ENCODE measurements at regions not wholly inside any gene's neighbourhood (a gene's known extent, or its start where the extent isn't known, plus 50 kb on each side); places are given as distances from the start of the nearest gene placed in this dataset.

DNA sequence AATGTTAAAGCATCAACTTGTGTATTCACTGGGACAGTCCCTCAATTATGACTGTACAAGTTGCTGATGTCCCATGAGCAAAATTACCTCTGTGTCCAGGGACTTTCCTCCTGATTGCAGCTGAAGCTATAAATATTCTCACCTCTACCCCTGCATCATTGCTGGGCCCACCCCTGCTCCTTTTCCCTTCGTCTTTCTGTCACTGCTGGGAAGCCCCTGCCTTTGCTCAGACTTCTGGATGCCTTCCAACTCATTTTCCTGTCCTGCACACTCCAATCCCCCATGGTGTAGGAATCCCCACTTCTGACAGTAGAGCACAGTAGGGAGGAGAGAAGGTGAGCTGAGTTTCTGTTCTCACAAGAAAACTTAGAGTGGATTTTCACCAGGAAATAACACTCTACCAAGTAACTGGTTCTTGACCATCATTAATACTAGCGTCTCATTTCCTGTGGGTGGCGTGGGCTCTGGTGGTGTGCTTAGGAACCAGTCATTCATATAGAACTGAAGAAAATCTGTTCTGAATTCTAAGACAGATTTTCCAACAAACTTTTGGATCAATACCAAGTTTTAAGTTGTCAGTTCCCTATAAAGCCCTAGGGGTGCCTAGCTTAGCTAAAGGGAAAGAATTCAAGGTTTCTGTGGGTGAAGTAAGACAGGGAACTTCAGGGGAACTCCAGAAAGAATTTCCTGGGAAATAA, 136.2 kb upstream of the MED14 start:
- 8% methylated on average over 3 of the region's 3 CpGs for WGBS (ENCODE audit: low lambda C conversion rate)

GRCh38 chrX:40872351-40872750, 137.0 kb upstream of the MED14 start:
- no peak overlapping the region for H3K4me2 ChIP-seq
- no peaks in the 10 kb centered on the region for H3K9me2 ChIP-seq
- H3K36me3 ChIP-seq (replicated peaks in 1 of 2; ENCODE audit: control insufficient read depth in 1 of 2, insufficient read depth in 2 of 2, low read length in 1 of 2): no peaks in the 10 kb centered on the region
- no peak overlapping the region; a peak in 1 of 4 replicates for H3K27ac ChIP-seq (ENCODE audit: low read depth in 2 of 2, low read length in 1 of 2)
- WGBS (ENCODE audit: low lambda C conversion rate): 84% methylated on average over 1 of the region's 1 CpG
- H3K79me2 ChIP-seq (ENCODE audit: insufficient read depth): no peaks in the 10 kb centered on the region
- peaks cover 7% of the 10 kb centered on the region for H3F3A ChIP-seq (replicated peaks; ENCODE audit: insufficient read depth)
- H3K27me3 ChIP-seq (ENCODE audit: insufficient read depth): no peaks in the 10 kb centered on the region; the same call in 1 of the 2 replicates
- CTCF ChIA-PET: interaction anchor here (1.1 kb wide), 1 partner anchor 241 kb away, joined by 3 read pairs; no protein-coding TSS in a partner anchor
- H4K20me1 ChIP-seq (ENCODE audit: insufficient read depth): no peaks in the 10 kb centered on the region
- DNase-seq: no peak
- POLR2A ChIA-PET: no interaction called here
- H3K9me3 ChIP-seq: no peaks in the 10 kb centered on the region
- H3K4me1 ChIP-seq (ENCODE audit: control insufficient read depth in 1 of 2, insufficient read depth in 2 of 2, low read depth in 1 of 2, low read length in 1 of 2): no peaks in the 10 kb centered on the region
- no peak overlapping the region for H2AFZ ChIP-seq (ENCODE audit: low read depth)
- no peak overlapping the region for H3K4me3 ChIP-seq (ENCODE audit: low read depth in 2 of 2, low read length in 1 of 2)
- no peak overlapping the region for H3K9ac ChIP-seq
- TF ChIP-seq MEF2A (IDR thresholded peaks at IDR 0.05; ENCODE audit: borderline replicate concordance, low read depth) (no peak), TCF12 (IDR thresholded peaks at IDR 0.05) (no peak), NFIC (IDR thresholded peaks at IDR 0.05; ENCODE audit: borderline replicate concordance) (no peak), GATA2 (CRISPR knock-in tag; IDR thresholded peaks at IDR 0.05) (no peak), FOSL2 (IDR thresholded peaks at IDR 0.05; ENCODE audit: borderline replicate concordance, low read depth) (no peak), MXI1 (IDR thresholded peaks at IDR 0.05; ENCODE audit: low read depth, low read length) (no peak), NRF1 (IDR thresholded peaks at IDR 0.05; ENCODE audit: low read depth, low read length) (no peak), EP300 (IDR thresholded peaks at IDR 0.05; ENCODE audit: borderline replicate concordance in 1 of 2, low read depth in 1 of 2, low read length in 1 of 2) (no peak), SIN3A (IDR thresholded peaks at IDR 0.05; ENCODE audit: borderline replicate concordance, low read depth, low read length) (no peak), EZH2phosphoT487 (IDR thresholded peaks at IDR 0.05; ENCODE audit: borderline replicate concordance, low read depth) (no peak), MAX (IDR thresholded peaks at IDR 0.05; ENCODE audit: low read depth) (no peak), CHD2 (IDR thresholded peaks at IDR 0.05; ENCODE audit: low read length, partially characterized antibody) (no peak)
- TF ChIP-seq, protein P1, sequence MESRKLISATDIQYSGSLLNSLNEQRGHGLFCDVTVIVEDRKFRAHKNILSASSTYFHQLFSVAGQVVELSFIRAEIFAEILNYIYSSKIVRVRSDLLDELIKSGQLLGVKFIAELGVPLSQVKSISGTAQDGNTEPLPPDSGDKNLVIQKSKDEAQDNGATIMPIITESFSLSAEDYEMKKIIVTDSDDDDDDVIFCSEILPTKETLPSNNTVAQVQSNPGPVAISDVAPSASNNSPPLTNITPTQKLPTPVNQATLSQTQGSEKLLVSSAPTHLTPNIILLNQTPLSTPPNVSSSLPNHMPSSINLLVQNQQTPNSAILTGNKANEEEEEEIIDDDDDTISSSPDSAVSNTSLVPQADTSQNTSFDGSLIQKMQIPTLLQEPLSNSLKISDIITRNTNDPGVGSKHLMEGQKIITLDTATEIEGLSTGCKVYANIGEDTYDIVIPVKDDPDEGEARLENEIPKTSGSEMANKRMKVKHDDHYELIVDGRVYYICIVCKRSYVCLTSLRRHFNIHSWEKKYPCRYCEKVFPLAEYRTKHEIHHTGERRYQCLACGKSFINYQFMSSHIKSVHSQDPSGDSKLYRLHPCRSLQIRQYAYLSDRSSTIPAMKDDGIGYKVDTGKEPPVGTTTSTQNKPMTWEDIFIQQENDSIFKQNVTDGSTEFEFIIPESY (IDR thresholded peaks at IDR 0.05; ENCODE audit: borderline replicate concordance, low read depth): no peak
- TF ChIP-seq, protein P2, sequence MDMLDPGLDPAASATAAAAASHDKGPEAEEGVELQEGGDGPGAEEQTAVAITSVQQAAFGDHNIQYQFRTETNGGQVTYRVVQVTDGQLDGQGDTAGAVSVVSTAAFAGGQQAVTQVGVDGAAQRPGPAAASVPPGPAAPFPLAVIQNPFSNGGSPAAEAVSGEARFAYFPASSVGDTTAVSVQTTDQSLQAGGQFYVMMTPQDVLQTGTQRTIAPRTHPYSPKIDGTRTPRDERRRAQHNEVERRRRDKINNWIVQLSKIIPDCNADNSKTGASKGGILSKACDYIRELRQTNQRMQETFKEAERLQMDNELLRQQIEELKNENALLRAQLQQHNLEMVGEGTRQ (IDR thresholded peaks at IDR 0.05; ENCODE audit: borderline replicate concordance, low read depth, low read length): no peak
- TF ChIP-seq, protein P3, sequence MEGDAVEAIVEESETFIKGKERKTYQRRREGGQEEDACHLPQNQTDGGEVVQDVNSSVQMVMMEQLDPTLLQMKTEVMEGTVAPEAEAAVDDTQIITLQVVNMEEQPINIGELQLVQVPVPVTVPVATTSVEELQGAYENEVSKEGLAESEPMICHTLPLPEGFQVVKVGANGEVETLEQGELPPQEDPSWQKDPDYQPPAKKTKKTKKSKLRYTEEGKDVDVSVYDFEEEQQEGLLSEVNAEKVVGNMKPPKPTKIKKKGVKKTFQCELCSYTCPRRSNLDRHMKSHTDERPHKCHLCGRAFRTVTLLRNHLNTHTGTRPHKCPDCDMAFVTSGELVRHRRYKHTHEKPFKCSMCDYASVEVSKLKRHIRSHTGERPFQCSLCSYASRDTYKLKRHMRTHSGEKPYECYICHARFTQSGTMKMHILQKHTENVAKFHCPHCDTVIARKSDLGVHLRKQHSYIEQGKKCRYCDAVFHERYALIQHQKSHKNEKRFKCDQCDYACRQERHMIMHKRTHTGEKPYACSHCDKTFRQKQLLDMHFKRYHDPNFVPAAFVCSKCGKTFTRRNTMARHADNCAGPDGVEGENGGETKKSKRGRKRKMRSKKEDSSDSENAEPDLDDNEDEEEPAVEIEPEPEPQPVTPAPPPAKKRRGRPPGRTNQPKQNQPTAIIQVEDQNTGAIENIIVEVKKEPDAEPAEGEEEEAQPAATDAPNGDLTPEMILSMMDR (IDR thresholded peaks at IDR 0.05): no peak

More for the DNA sequence above, 136.2 kb upstream of the MED14 start:
- no peaks in the 10 kb centered on the region for H3K9me2 ChIP-seq
- H3K36me3 ChIP-seq (replicated peaks in 1 of 2; ENCODE audit: control insufficient read depth in 1 of 2, insufficient read depth in 2 of 2, low read length in 1 of 2): no peaks in the 10 kb centered on the region
- no peaks in the 10 kb centered on the region for H3K9me3 ChIP-seq
- no peaks in the 10 kb centered on the region for H3K4me1 ChIP-seq (ENCODE audit: control insufficient read depth in 1 of 2, insufficient read depth in 2 of 2, low read depth in 1 of 2, low read length in 1 of 2)
- H2AFZ ChIP-seq (ENCODE audit: low read depth): no peak overlapping the region
- peaks cover 15% of the 10 kb centered on the region for H3F3A ChIP-seq (replicated peaks; ENCODE audit: insufficient read depth)
- no peaks in the 10 kb centered on the region for H4K20me1 ChIP-seq (ENCODE audit: insufficient read depth)
- no peaks in the 10 kb centered on the region for H3K27me3 ChIP-seq (ENCODE audit: insufficient read depth)
- H3K4me2 ChIP-seq: no peak overlapping the region
- DNase-seq: no peak
- H3K27ac ChIP-seq (ENCODE audit: low read depth in 2 of 2, low read length in 1 of 2): peak overlapping the region in 1 of 2 experiments; percentile 33; a peak in 2 of 4 replicates
- ChIA-PET CTCF (interaction anchor here (1.0 to 1.1 kb wide), 3 partner anchors 8 to 248 kb away, joined by 3 read pairs; no protein-coding TSS in a partner anchor), POLR2A (no interaction called here)
- TF ChIP-seq NFIC (IDR thresholded peaks at IDR 0.05; ENCODE audit: borderline replicate concordance) (peak; percentile 15; the same call in 1 of the 2 replicates), RXRA (IDR thresholded peaks at IDR 0.05; ENCODE audit: borderline replicate concordance, low read depth) (no peak)
- TF ChIP-seq, protein P3 (IDR thresholded peaks at IDR 0.05): peak; percentile 28; the same call in 1 of the 2 replicates
- no peak overlapping the region for H3K4me3 ChIP-seq (ENCODE audit: low read depth in 2 of 2, low read length in 1 of 2)
- no peaks in the 10 kb centered on the region for H3K79me2 ChIP-seq (ENCODE audit: insufficient read depth)
- no peak overlapping the region for H3K9ac ChIP-seq
